ENCODE measurements at regions not wholly inside any gene's neighbourhood (a gene's known extent, or its start where the extent isn't known, plus 50 kb on each side); places are given as distances from the start of the nearest gene placed in this dataset.

DNA sequence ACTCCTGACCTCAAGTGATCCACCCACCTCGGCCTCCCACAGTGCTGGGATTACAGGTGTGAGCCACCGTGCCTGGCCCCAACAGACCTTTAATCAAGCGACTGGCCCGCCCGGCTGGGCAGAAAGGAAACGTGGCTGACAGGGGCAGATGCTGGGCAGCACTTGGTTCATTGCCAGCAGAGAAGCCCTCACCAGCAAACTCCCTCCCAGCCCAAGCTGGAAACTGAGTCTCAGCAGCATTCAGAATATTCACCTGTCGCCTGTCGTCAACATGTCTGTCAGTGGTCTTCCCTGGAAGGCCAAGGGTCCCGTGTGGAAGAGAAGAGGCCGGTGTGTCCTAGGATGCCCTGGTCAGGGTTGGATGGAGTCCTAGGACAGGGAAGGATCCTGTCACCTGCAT is 245.0 kb downstream of the TEX29 start:
- Histone ChIP-seq H3K36me3 (ENCODE audit: low read depth) (no peaks in the 10 kb centered on the region), H3K9me3 (no peaks in the 10 kb centered on the region), H3K4me1 (ENCODE audit: low read depth) (no peaks in the 10 kb centered on the region), H3K4me3 (no peak overlapping the region)
- TF ChIP-seq, protein P1, sequence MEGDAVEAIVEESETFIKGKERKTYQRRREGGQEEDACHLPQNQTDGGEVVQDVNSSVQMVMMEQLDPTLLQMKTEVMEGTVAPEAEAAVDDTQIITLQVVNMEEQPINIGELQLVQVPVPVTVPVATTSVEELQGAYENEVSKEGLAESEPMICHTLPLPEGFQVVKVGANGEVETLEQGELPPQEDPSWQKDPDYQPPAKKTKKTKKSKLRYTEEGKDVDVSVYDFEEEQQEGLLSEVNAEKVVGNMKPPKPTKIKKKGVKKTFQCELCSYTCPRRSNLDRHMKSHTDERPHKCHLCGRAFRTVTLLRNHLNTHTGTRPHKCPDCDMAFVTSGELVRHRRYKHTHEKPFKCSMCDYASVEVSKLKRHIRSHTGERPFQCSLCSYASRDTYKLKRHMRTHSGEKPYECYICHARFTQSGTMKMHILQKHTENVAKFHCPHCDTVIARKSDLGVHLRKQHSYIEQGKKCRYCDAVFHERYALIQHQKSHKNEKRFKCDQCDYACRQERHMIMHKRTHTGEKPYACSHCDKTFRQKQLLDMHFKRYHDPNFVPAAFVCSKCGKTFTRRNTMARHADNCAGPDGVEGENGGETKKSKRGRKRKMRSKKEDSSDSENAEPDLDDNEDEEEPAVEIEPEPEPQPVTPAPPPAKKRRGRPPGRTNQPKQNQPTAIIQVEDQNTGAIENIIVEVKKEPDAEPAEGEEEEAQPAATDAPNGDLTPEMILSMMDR (IDR thresholded peaks at IDR 0.05): no peak
- ATAC-seq: no peak
- intact Hi-C loops (cut with DNase I, micrococcal nuclease): loop anchor here in 1 of 2 donors (10.0 kb wide), 1 partner anchor 509 kb away; no protein-coding TSS in a partner anchor
- no peak for DNase-seq

DNA sequence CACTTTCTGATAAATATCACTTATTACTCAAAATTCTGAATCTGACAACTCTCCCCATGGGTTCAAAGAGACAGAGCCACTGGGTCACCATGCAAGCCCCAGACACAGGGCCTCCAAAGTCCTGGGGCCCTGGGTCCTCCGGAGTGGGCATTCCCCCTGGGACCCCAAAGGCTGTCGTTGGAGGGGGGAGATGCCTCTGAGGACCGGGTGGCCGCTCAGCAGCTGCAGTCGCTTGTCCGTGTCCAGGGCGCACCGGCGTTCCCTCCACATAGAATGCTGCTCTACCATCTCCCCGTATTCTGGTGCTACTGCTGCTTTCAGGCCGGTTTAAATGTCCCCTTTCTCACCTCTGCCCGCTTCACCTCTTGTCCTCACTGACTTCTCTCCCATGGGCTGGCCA is 246.1 kb downstream of the TEX29 start:
- TF ChIP-seq, protein P1 (IDR thresholded peaks at IDR 0.05): no peak
- H3K4me1 ChIP-seq (ENCODE audit: low read depth): no peaks in the 10 kb centered on the region
- intact Hi-C loops (cut with DNase I, micrococcal nuclease): loop anchor here in 1 of 2 donors (10.0 kb wide), 1 partner anchor 508 kb away; no protein-coding TSS in a partner anchor
- no peaks in the 10 kb centered on the region for H3K36me3 ChIP-seq (ENCODE audit: low read depth)
- H3K9me3 ChIP-seq: no peaks in the 10 kb centered on the region
- no peak for DNase-seq
- H3K4me3 ChIP-seq: no peak overlapping the region
- ATAC-seq: no peak

DNA sequence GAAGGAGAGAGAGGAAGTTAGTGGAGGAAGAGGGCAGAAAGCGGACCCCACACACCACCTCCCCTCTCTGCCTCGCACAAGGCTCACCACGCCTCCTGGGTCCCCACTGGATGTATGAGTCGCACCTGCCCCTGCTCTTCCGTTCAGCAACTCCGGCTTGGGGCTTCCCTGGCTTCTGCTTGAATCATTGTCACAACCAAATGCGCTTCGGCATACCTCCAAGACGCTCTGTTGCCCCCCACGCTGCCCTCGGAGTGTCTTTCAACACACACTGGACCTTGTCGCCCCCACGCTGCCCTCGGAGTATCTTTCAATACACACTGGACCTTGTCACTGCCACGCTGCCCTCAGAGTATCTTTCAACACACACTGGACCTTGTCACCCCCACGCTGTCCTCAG is 247.2 kb downstream of the TEX29 start:
- TF ChIP-seq, protein P1 (IDR thresholded peaks at IDR 0.05): no peak
- intact Hi-C loops (cut with DNase I, micrococcal nuclease): loop anchor here in 1 of 2 donors (10.0 kb wide), 1 partner anchor 507 kb away; no protein-coding TSS in a partner anchor
- Histone ChIP-seq H3K4me1 (ENCODE audit: low read depth) (no peaks in the 10 kb centered on the region), H3K4me3 (no peak overlapping the region), H3K36me3 (ENCODE audit: low read depth) (no peaks in the 10 kb centered on the region), H3K9me3 (no peaks in the 10 kb centered on the region)
- DNase-seq (no peak), ATAC-seq (no peak)

DNA sequence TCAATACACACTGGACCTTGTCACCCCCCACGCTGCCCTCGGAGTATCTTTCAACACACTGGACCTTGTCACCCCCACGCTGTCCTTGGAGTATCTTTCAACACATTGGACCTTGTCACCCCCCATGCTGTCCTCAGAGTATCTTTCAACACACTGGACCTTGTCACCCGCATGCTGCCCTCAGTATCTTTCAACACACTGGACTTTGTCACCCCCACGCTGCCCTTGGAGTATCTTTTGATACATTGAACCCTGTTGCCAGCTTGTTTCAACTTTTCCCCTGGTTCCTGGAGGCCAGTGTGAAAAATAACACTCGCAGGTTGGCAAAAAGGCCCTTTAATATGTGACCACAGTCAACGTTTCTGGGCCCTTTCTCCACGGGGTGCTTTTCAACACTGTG is 247.8 kb downstream of the TEX29 start:
- H3K9me3 ChIP-seq: peaks cover under 1% of the 10 kb centered on the region
- TF ChIP-seq, protein P1 (IDR thresholded peaks at IDR 0.05): no peak
- H3K4me3 ChIP-seq: no peak overlapping the region
- no peak for ATAC-seq
- H3K4me1 ChIP-seq (ENCODE audit: low read depth): no peaks in the 10 kb centered on the region
- no peaks in the 10 kb centered on the region for H3K36me3 ChIP-seq (ENCODE audit: low read depth)
- intact Hi-C loops (cut with DNase I, micrococcal nuclease): loop anchor here in 1 of 2 donors (10.0 kb wide), 1 partner anchor 507 kb away; no protein-coding TSS in a partner anchor
- DNase-seq: no peak

DNA sequence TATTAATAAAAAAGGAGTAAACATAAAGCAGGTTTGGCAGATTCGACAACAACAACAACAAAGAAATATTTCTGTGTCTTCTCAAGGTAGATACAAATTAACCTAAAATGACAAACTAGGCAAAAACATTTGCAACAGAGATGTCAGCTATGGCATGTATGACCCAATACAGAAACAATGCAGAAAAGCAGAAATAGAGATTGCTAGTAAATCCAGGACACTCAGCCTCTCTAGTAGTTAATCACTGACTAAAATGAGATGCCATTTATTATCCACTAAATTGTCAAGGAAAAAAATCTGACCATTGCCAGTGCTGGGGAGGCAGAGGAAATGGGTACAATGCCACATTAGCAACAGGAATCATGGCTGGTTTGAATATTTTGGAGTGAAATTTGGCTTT is 250.5 kb downstream of the TEX29 start:
- ATAC-seq (no peak), DNase-seq (no peak)
- Histone ChIP-seq H3K36me3 (ENCODE audit: low read depth) (no peaks in the 10 kb centered on the region), H3K4me3 (no peak overlapping the region), H3K4me1 (ENCODE audit: low read depth) (no peaks in the 10 kb centered on the region), H3K9me3 (peaks cover 15% of the 10 kb centered on the region)
- TF ChIP-seq, protein P1 (IDR thresholded peaks at IDR 0.05): no peak
- intact Hi-C loops (cut with DNase I, micrococcal nuclease): no loop called here

Data from mucosa of descending colon (tissue), 3 donors.